ENCODE measurements at regions not wholly inside any gene's neighbourhood (a gene's known extent, or its start where the extent isn't known, plus 50 kb on each side); places are given as distances from the start of the nearest gene placed in this dataset.

GRCh38 chr9:108519437-108519836, 336.3 kb downstream of the ACTL7B start (continued):
- TF ChIP-seq PRDM10 (CRISPR knock-in tag; IDR thresholded peaks at IDR 0.05; ENCODE audit: low read depth) (no peak), ZSCAN22 (CRISPR knock-in tag; IDR thresholded peaks at IDR 0.05) (no peak), ZNF577 (CRISPR knock-in tag; IDR thresholded peaks at IDR 0.05; ENCODE audit: borderline replicate concordance, low read depth) (no peak), GTF2F1 (IDR thresholded peaks at IDR 0.05; ENCODE audit: low read length) (no peak), ATAD3A (CRISPR knock-in tag; IDR thresholded peaks at IDR 0.05) (no peak), ARNTL (CRISPR knock-in tag; IDR thresholded peaks at IDR 0.05) (no peak), KMT2B (CRISPR knock-in tag; IDR thresholded peaks at IDR 0.05) (no peak)
- TF ChIP-seq, protein P1, sequence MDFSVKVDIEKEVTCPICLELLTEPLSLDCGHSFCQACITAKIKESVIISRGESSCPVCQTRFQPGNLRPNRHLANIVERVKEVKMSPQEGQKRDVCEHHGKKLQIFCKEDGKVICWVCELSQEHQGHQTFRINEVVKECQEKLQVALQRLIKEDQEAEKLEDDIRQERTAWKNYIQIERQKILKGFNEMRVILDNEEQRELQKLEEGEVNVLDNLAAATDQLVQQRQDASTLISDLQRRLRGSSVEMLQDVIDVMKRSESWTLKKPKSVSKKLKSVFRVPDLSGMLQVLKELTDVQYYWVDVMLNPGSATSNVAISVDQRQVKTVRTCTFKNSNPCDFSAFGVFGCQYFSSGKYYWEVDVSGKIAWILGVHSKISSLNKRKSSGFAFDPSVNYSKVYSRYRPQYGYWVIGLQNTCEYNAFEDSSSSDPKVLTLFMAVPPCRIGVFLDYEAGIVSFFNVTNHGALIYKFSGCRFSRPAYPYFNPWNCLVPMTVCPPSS (IDR thresholded peaks at IDR 0.05): no peak
- TF ChIP-seq, protein P2, sequence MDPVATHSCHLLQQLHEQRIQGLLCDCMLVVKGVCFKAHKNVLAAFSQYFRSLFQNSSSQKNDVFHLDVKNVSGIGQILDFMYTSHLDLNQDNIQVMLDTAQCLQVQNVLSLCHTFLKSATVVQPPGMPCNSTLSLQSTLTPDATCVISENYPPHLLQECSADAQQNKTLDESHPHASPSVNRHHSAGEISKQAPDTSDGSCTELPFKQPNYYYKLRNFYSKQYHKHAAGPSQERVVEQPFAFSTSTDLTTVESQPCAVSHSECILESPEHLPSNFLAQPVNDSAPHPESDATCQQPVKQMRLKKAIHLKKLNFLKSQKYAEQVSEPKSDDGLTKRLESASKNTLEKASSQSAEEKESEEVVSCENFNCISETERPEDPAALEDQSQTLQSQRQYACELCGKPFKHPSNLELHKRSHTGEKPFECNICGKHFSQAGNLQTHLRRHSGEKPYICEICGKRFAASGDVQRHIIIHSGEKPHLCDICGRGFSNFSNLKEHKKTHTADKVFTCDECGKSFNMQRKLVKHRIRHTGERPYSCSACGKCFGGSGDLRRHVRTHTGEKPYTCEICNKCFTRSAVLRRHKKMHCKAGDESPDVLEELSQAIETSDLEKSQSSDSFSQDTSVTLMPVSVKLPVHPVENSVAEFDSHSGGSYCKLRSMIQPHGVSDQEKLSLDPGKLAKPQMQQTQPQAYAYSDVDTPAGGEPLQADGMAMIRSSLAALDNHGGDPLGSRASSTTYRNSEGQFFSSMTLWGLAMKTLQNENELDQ (CRISPR knock-in tag; IDR thresholded peaks at IDR 0.05; ENCODE audit: borderline replicate concordance): no peak

Data from HepG2 (cell line).